K562 (cell line): ENCODE measurements at regions not wholly inside any gene's neighbourhood (a gene's known extent, or its start where the extent isn't known, plus 50 kb on each side); places are given as distances from the start of the nearest gene placed in this dataset.

Source experiments
- RAD21 ChIP-seq, 2 experiments: fragments of 250-450 bp in 1 of 2; fragments of 450-650 bp in 1 of 2; sonication (Bioruptor Pico) in 1 of 2; formaldehyde crosslinking in 1 of 2; IDR thresholded peaks in 1 of 2; conservative IDR thresholded peaks in 1 of 2; 2 replicates each; pipeline versions ENCODE4 v1.4.0 to v1.8.0; 2020 to 2022; ENCODE audit warnings: mild to moderate bottlenecking in 2 of 2, moderate library complexity in 1 of 2
- TGIF2 ChIP-seq: sonication (generic); formaldehyde crosslinking; IDR thresholded peaks from 2 replicates; pipeline ENCODE4 v1.8.1; 2022; ENCODE audit warnings: mild to moderate bottlenecking, missing genetic modification reagents, moderate library complexity
- TRIM28 ChIP-seq: fragments of 450-650 bp; IDR thresholded peaks from 2 replicates; pipeline ENCODE4 v1.6.1; 2017
- TSHZ1 ChIP-seq: fragments of 250-450 bp; sonication (Bioruptor Pico); IDR thresholded peaks from 2 replicates; pipeline ENCODE4 v1.4.0; 2020; ENCODE audit warnings: mild to moderate bottlenecking, moderate library complexity

- TF ChIP-seq RAD21 (CRISPR knock-in tag; conservative IDR thresholded peaks at IDR 0.05 in 1 of 2, IDR thresholded peaks at IDR 0.05 in 1 of 2) = no peak
- TF ChIP-seq TSHZ1 (CRISPR knock-in tag) = no peak
- TF ChIP-seq TRIM28 = no peak
- TF ChIP-seq TGIF2 (CRISPR knock-in tag) = no peak
Measured at GRCh38 chr5:162274679-162275078, 207.1 kb downstream of the GABRG2 start.
